Choroid plexus epithelial cell (primary cell): ENCODE measurements at regions not wholly inside any gene's neighbourhood (a gene's known extent, or its start where the extent isn't known, plus 50 kb on each side); places are given as distances from the start of the nearest gene placed in this dataset.

Experiments
- DNase-seq: peaks from one replicate; pipeline ENCODE4 v3.0.0-alpha.2; 2010; ENCODE audit warnings: low read depth
- H3K4me3 ChIP-seq: 2 replicates; pipeline ENCODE4 v1.5.1; 2011; ENCODE audit warnings: low read depth, mild to moderate bottlenecking, control low read depth, low read length, moderate library complexity
- TF ChIP-seq, protein P1 (sequence below): conservative IDR thresholded peaks from 2 replicates; pipeline ENCODE4 v1.5.1; 2011; ENCODE audit warnings: low read depth, mild to moderate bottlenecking, control low read depth, inconsistent platforms, low read length, moderate library complexity

DNA sequence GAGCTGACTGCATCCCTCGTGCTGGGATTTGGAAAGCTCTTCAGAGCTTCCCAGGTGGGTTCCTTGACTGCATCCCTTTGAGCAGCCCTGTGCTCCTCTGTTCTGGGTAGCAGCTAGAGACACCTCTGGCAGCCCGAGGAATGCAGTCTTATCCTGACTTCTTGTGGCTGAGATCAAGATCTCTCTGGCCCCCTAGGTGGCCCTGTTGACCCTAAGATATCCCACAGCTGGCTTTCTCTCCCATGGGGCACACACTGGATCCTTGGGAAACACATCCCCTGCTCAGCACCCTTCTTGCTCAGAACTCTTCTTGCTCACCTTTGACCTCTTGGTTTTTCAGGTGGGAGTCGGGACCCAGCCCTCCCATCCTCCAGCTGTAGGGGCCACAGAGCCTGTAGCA, 237.2 kb downstream of the TSN start:
- no peak for DNase-seq
- no peak overlapping the region for H3K4me3 ChIP-seq
- TF ChIP-seq, protein P1, sequence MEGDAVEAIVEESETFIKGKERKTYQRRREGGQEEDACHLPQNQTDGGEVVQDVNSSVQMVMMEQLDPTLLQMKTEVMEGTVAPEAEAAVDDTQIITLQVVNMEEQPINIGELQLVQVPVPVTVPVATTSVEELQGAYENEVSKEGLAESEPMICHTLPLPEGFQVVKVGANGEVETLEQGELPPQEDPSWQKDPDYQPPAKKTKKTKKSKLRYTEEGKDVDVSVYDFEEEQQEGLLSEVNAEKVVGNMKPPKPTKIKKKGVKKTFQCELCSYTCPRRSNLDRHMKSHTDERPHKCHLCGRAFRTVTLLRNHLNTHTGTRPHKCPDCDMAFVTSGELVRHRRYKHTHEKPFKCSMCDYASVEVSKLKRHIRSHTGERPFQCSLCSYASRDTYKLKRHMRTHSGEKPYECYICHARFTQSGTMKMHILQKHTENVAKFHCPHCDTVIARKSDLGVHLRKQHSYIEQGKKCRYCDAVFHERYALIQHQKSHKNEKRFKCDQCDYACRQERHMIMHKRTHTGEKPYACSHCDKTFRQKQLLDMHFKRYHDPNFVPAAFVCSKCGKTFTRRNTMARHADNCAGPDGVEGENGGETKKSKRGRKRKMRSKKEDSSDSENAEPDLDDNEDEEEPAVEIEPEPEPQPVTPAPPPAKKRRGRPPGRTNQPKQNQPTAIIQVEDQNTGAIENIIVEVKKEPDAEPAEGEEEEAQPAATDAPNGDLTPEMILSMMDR, result no peak

DNA sequence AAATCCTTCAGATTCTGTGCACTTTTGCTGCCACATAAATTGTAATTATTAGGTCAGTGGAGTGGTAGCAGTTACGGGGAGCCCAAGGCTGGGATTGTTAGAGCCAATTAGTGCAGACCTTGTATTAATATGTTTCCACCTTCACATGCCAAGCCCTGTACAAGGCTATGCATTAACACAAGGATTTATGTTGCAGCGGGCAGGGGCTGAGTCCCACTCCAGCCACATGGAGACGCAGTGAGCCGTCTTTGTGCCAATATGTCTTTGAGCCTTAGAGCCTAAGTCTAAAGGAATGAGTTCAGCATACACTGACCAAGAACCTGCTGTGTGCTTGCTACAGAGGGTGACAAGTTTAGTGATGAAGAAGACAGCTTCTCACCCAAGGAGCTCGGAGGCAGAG, 238.2 kb downstream of the TSN start:
- no peak for DNase-seq
- TF ChIP-seq, protein P1, result no peak
- H3K4me3 ChIP-seq, result no peak overlapping the region

DNA sequence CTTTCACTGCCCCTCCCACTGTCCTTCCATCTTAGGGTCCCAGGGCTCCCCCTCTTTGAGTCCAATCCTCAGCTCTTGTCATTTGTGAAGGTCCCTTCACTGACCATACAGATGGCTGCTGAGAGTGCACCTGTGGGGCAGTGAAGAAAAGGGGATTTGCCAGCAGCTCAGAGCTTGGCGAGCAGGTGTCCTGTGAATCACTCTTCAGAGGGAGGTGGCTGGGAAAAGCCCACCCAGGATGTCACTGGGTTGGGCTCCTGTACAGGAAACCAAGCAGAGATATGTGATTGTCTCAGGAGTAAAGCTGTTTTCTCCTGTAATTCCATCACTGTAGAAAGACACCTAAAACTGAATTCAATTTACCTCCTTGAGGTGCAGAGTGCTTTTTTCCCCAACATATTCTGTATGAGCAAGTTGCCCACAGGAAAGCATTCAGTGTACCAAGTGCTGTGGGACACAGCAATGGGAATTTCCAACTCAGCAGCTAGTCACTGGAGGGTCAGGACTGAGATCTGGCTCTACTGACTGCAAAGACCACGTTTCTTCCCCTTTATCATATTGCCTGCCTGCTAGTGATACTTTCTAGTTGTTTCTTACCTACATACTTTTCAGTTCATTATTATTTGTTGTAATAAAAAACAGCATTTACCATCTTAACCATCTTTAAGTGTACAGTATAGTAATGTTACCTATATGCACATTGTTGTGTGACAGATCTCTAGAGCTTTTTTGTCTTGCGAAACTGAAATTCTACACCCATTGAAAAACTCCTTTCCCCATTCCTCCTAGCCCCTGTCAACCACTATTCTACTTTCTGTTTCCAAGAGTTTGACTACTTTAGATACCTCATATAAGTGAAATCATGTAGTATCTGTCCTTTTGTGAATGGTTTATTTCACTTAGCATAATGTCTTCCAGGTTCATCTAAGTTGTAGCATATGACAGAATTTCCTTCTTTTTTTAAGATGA, 239.1 kb downstream of the TSN start:
- TF ChIP-seq, protein P1, result no peak
- no peak for DNase-seq
- H3K4me3 ChIP-seq, result no peak overlapping the region

DNA sequence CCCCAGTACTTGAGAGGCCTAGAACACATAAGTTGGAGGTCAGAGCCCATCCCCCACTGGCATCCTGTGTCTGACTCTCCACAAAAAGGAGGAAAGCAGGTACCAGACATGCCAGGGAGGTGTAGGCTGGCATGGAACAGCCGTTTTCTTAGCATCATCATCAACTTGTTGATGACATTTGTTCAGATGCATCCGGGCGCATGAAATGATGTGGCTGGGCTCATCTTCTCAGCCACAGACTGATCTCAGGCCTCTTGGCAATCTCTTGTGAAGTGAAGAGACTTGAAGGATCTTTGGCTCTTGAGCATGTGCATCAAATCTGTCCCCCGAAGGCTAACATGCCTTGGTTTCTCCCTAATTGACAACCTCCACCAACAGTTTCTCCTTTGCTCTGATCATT, 243.3 kb downstream of the TSN start:
- no peak for DNase-seq
- TF ChIP-seq, protein P1, result no peak
- no peak overlapping the region for H3K4me3 ChIP-seq

DNA sequence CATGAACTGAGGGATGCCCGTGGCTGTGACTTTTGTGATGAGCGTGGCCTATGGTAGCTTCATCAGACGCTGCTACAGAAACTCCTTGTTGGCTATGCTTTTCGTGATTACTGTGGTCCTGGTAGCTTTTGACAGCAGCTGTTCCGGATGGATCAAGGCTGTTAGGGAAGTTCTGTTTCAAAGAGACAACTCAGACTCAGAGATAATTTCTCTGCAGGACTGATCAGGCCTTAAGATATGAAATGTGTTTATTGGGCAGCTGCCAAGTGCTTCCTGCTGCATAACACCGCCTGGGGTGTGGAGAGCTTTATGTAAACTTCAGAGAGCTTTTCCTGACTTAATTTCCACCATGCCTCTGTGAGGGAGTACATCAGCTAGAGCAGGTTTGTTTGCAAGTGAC, 243.8 kb downstream of the TSN start:
- DNase-seq, result peak; percentile 73
- TF ChIP-seq, protein P1, result no peak

DNA sequence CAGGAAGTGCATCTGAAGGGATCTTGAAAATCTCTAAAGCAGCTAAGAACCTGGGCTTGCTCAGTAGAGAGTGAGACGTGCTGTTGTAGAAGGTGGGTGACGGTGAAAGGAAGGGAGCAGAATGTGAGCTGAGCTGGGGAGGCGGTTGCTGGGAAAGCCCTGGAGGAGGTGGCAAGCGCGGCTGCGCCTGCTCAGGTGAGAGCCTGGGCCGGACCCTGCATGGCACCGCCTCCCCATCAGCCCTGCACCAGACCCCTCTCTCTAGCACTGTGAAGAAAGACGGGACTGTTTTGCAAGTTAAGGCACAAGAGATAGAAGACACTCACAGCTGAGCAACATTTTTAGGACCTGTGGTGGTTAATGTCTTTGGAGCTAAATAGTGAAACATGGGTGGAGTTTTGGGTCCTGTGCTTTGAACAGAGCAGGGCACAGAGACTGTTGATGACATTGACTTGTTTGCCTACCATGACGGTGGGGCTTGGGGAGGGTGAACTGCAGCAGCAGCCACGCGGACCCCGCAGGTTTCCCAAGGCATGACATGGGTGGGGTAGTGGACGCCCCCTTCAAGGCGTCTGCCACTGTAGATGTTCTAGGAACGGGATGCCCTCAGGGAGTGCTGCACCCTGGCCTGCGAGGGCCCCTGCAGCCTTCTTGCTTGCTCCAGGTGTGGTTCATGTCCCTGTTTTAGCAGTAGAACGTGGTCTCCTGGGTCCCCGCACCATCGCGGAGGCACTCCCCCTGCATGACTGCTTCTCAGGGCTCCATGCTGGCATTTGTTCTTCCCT, 245.3 kb downstream of the TSN start:
- no peak overlapping the region for H3K4me3 ChIP-seq
- DNase-seq, result no peak
- TF ChIP-seq, protein P1, result no peak

More for the DNA sequence above, 243.8 kb downstream of the TSN start:
- H3K4me3 ChIP-seq, result no peak overlapping the region
